HG03432 (cell line): ENCODE measurements at regions not wholly inside any gene's neighbourhood (a gene's known extent, or its start where the extent isn't known, plus 50 kb on each side); places are given as distances from the start of the nearest gene placed in this dataset.

Experiments
- ATAC-seq: cut with Tn5 transposase; IDR thresholded peaks from one replicate; pipeline ENCODE4 v1.9.1; 2021; ENCODE audit warnings: mild to moderate bottlenecking, moderate library complexity; ENCODE audit not compliant: unreplicated experiment

DNA sequence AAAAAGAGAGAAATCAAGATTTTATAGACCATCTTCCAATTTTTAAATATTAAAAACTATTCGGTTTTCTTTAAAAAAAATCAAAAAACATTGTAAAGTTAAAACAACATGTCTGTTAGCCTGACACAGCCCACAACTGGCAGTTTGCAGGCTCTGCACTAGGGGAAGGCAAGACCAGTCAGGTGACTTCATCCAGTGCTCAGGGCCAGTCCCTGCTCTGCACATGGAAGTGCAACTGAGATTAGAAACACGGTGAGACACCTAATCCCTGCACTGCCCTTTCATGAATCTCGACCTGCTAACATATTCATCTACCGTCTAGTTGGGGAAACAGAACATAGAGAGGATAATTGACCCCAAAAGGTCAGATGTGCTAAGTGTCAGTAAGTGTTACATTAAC lies 135.2 kb downstream of the BARD1 start:
- peak; percentile 61 for ATAC-seq

DNA sequence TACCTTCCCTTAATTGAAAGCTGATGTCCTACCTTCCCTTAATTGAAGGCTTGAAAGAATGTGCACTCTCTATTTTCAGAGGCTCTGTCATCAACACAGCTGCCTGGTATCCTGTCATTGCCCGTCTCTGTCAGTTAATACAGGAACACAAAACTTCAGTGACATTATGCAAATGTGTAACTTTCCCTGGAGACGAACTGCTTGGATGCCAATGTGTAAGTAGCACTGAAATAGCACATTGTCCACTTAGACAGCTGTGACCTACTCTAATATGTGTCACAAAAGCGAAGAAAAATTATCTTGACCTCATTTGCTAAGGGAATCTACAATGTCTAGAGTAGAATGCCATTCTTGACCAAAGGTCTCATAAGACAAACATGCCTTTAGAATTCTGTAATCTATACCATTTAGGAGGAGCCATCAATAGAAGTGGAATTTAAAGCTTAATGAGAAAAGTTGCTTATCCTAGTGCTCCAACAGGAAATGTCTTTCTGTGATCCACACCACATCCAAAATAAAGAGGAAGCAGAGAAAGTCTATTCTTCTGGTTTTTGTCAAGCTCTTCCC lies 138.1 kb downstream of the BARD1 start:
- ATAC-seq, result no peak

GRCh38 chr2:214652473-214652872 lies 157.0 kb downstream of the BARD1 start:
- no peak for ATAC-seq

GRCh38 chr2:214651451-214651850 lies 158.0 kb downstream of the BARD1 start:
- no peak for ATAC-seq

DNA sequence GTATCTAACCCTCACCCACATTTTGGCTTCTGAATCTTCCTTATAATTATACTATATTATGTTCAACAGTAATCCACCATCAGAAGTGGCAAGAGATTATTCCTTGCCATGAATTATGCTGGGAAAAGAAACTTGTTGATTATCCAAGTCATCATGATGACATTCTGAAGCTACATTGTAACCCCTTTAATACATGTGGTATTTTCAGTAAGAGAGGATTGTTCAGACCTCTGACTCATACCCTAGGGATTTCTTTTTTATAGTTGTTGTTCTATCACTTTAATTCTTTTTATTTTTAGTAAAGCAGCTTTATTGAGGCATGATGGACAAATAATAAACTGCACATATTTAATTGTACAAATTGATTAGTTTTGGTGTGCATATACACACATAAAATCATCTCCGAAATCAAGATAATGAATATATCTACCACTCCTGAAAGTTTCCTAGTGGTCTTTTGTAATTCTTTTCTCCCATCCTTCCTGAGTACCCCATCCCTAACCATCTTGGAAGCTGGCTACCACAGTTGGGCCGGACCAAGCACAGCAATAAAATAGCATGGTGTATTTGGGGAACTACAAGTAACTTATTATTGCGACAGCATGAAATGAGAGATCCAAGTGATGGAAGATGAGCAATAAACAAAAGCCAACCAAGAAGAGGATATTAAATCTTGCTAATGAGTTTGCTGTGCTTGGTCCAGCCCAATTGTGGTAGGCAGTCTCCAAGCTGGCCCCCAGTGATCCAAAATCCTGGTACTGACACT lies 159.9 kb downstream of the BARD1 start:
- no peak for ATAC-seq

DNA sequence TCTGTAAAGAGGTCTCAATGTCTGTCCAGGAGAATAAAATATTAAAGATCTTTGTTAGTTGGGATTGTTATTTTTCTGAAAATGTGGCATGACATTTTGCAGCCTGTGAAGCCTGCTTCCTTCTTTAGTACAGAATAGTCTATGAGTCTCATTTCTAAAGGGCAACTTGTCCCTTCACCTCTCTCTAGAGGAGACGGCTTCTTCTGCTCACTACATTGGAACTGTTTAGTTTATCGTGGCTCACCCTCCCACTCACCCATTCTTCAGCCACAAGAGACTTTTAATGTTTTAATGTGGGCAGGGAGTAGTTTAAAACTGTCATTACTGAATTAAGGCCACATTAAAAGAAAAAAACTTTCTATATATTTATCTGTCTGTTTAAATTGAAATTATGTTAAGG lies 161.0 kb downstream of the BARD1 start:
- no peak for ATAC-seq

DNA sequence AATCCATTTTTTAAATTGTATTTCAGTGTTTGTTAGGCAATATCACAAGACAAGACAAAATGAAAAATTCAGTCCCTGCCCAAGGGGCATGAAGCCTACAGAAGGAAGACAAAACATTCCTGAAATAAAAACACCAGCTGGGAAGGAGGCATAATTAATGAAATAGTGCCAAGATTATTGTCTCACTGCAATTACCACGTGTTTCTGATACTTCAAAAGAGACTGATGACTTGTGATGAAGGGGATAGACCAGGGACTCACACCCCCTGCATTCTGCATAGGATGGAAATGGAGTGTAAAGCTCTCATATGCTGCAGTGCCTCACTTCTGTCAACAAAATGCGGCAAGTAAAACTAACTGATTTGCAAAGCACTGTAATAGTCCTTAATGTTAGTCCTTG lies 178.1 kb downstream of the BARD1 start:
- ATAC-seq, result no peak

DNA sequence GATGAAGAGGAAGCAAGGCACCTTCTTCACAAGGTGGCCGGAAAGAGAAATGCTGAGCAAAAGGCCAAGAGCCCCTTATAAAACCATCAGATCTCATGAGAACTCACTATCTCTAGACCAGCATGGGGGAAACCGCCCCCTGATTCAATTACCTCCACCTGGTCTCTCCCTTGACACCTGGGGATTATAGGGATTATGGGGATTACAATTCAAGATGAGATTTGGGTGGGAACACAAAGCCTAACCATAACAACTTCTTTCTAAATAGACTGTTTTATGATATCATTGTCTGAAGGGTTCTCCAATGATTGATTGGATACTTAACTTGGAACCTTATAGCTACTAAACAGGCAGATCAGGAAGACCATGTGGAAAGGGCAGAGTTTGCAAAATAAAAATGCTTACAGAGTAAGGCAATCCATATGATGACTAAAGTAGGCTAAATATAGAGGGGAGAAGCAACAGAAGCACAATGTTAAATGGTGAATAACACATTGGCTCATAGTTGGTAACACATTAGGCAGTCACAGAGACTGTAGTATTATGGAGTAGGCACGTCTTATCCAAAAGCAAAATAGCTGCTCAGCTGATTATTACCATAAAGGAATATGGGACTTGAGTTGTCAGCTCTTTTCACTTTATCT lies 179.0 kb downstream of the BARD1 start:
- no peak for ATAC-seq

DNA sequence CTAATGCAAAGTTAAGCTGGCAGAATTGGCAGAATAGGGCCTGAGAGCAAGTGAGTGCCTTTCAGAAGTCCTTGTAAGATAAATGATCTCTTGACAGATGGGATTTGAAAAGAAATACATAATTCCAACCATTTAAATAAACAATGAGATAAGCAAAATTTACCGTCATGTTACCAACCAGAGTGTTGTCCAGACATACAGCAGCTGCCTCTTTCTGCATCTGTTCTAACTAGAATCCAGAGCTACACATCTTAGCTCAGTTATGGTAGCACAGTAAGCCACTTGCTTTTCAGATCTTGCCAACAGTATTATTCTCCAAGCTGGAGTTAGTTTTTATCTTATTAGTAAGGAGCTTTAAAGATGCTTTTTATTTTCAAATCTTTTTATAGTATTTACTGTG lies 179.6 kb downstream of the BARD1 start:
- ATAC-seq, result no peak
